A549 (cell line): ENCODE measurements at regions not wholly inside any gene's neighbourhood (a gene's known extent, or its start where the extent isn't known, plus 50 kb on each side); places are given as distances from the start of the nearest gene placed in this dataset.

ENCODE experiments used
- ATAC-seq, 2 experiments: fragments of 200-7000 bp in 1 of 2; fragments of >200 bp in 1 of 2; cut with Nextera tagmentation in 1 of 2; cut with Tn5 transposase in 1 of 2; 3 replicates each; pipeline versions ENCODE4 v1.8.0 to v1.9.1; 2018 to 2020; ENCODE audit warnings: mild to moderate bottlenecking in 1 of 2, moderate library complexity in 1 of 2
- CTCF ChIA-PET: fragments of 300-600 bp; sonication (Branson Sonifier 250); formaldehyde crosslinking; extraction: SDS; loops from one replicate; lab custom pipeline; 2021; ENCODE audit warnings: antibody characterized with exemption, inconsistent platforms; lab: Yijun Ruan, JAX
- POLR2A ChIA-PET: fragments of 350-600 bp; formaldehyde crosslinking; extraction: SDS; loops from one replicate; lab custom pipeline; 2021; ENCODE audit warnings: antibody characterized with exemption, inconsistent platforms; lab: Yijun Ruan, JAX
- DNase-seq, 2 experiments: peaks; one replicate each; pipeline versions ENCODE4 v3.0.0 to v3.0.0-alpha.2; 2011 to 2016; ENCODE audit warnings: low read depth in 1 of 2, low spot score in 1 of 2
- FAIRE-seq: peaks from 2 replicates; lab custom pipeline; 2011; peaks lifted over from hg19 to GRCh38; lab: Jason Lieb, UNC
- H3K27ac ChIP-seq, 2 experiments: fragments of >200 bp; sonication (Bioruptor Twin); formaldehyde crosslinking; 3 replicates each; pipeline ENCODE4 v1.5.1; 2016 to 2017
- H3K4me1 ChIP-seq: fragments of >200 bp; sonication (Bioruptor Twin); formaldehyde crosslinking; 3 replicates; pipeline ENCODE4 v1.6.1; 2016
- H3K4me2 ChIP-seq: fragments of >200 bp; sonication (Bioruptor Twin); formaldehyde crosslinking; 3 replicates; pipeline ENCODE4 v1.6.1; 2016
- H3K4me3 ChIP-seq: fragments of >200 bp; sonication (Bioruptor Twin); formaldehyde crosslinking; 3 replicates; pipeline ENCODE4 v1.5.1; 2016
- H3K9me3 ChIP-seq: fragments of >200 bp; sonication (Bioruptor Twin); formaldehyde crosslinking; 3 replicates; pipeline ENCODE4 v1.6.1; 2016
- BHLHE40 ChIP-seq: IDR thresholded peaks from 2 replicates; pipeline ENCODE4 v1.6.1; 2012; ENCODE audit warnings: low read depth, low read length, inconsistent platforms
- CBX8 ChIP-seq: fragments of 200-600 bp; sonication (generic); IDR thresholded peaks from 2 replicates; pipeline ENCODE4 v1.6.1; 2016
- CEBPB ChIP-seq, 2 experiments: fragments of >200 bp in 1 of 2; sonication (Bioruptor Twin) in 1 of 2; formaldehyde crosslinking in 1 of 2; IDR thresholded peaks; 2 replicates each; pipeline ENCODE4 v1.6.1; 2012 to 2016
- E2F6 ChIP-seq: IDR thresholded peaks from 2 replicates; pipeline ENCODE4 v1.6.1; 2012; ENCODE audit warnings: low read depth, borderline replicate concordance
- EHF ChIP-seq: fragments of 250-450 bp; sonication (Bioruptor Pico); IDR thresholded peaks from 2 replicates; pipeline ENCODE4 v1.5.0; 2020; ENCODE audit warnings: mild to moderate bottlenecking
- EHMT2 ChIP-seq: fragments of 200-600 bp; sonication (generic); IDR thresholded peaks from 2 replicates; pipeline ENCODE4 v1.6.1; 2016; ENCODE audit warnings: antibody characterized with exemption, low read depth, mild to moderate bottlenecking, moderate library complexity
- ESRRA ChIP-seq: fragments of 150-350 bp; IDR thresholded peaks from 2 replicates; pipeline ENCODE4 v1.6.1; 2014; ENCODE audit warnings: mild to moderate bottlenecking, low read length, borderline replicate concordance
- FOSB ChIP-seq: fragments of 250-450 bp; sonication (Bioruptor Pico); IDR thresholded peaks from 2 replicates; pipeline ENCODE4 v1.5.0; 2020; ENCODE audit warnings: mild to moderate bottlenecking, moderate library complexity
- GATA3 ChIP-seq: IDR thresholded peaks from 2 replicates; pipeline ENCODE4 v1.6.1; 2012; ENCODE audit warnings: borderline replicate concordance
- HEYL ChIP-seq: fragments of 250-450 bp; sonication (Bioruptor Pico); IDR thresholded peaks from 2 replicates; pipeline ENCODE4 v1.8.0; 2021; ENCODE audit warnings: mild to moderate bottlenecking, moderate library complexity
- HOXA7 ChIP-seq: fragments of 250-450 bp; sonication (Bioruptor Pico); IDR thresholded peaks from 2 replicates; pipeline ENCODE4 v1.5.0; 2020; ENCODE audit warnings: mild to moderate bottlenecking, moderate library complexity
- HOXB5 ChIP-seq: fragments of 250-450 bp; sonication (Bioruptor Pico); IDR thresholded peaks from 2 replicates; pipeline ENCODE4 v1.5.0; 2020; ENCODE audit warnings: mild to moderate bottlenecking, moderate library complexity
- KDM5A ChIP-seq: fragments of 200-600 bp; sonication (generic); IDR thresholded peaks from 2 replicates; pipeline ENCODE4 v1.6.1; 2016; ENCODE audit warnings: antibody characterized with exemption, mild to moderate bottlenecking
- MAFK ChIP-seq: fragments of 450-650 bp; IDR thresholded peaks from 2 replicates; pipeline ENCODE4 v1.6.1; 2014; ENCODE audit not compliant: partially characterized antibody
- MAZ ChIP-seq: fragments of 150-350 bp; IDR thresholded peaks from 2 replicates; pipeline ENCODE4 v1.6.1; 2014; ENCODE audit warnings: antibody characterized with exemption, low read depth, low read length, borderline replicate concordance
- MYC ChIP-seq: IDR thresholded peaks from 2 replicates; pipeline ENCODE4 v1.6.1; 2012; ENCODE audit warnings: mild to moderate bottlenecking, inconsistent platforms, low read length, improper control_type of control experiment, borderline replicate concordance
- NPAS2 ChIP-seq: fragments of 250-450 bp; sonication (Bioruptor Pico); IDR thresholded peaks from 2 replicates; pipeline ENCODE4 v1.8.0; 2022; ENCODE audit warnings: mild to moderate bottlenecking, moderate library complexity, borderline replicate concordance
- NR3C1 ChIP-seq: fragments of >200 bp; sonication (Bioruptor Twin); formaldehyde crosslinking; IDR thresholded peaks from 3 replicates; pipeline ENCODE4 v1.6.1; 2017
- PHF8 ChIP-seq: fragments of 200-600 bp; sonication (generic); IDR thresholded peaks from 2 replicates; pipeline ENCODE4 v1.6.1; 2016; ENCODE audit warnings: low read depth, mild to moderate bottlenecking, antibody characterized with exemption, moderate library complexity, borderline replicate concordance
- RARB ChIP-seq: fragments of 250-450 bp; sonication (Bioruptor Pico); IDR thresholded peaks from 2 replicates; pipeline ENCODE4 v1.8.0; 2021; ENCODE audit warnings: mild to moderate bottlenecking, moderate library complexity
- SMC3 ChIP-seq: fragments of >200 bp; sonication (Bioruptor Twin); formaldehyde crosslinking; IDR thresholded peaks from 3 replicates; pipeline ENCODE4 v1.6.1; 2018; ENCODE audit warnings: inconsistent platforms
- SREBF2 ChIP-seq: fragments of 450-650 bp; IDR thresholded peaks from 2 replicates; pipeline ENCODE4 v1.6.1; 2014; ENCODE audit warnings: mild to moderate bottlenecking, moderate library complexity
- TFCP2L1 ChIP-seq: fragments of 250-450 bp; sonication (Bioruptor Pico); IDR thresholded peaks from 2 replicates; pipeline ENCODE4 v1.5.0; 2021; ENCODE audit warnings: mild to moderate bottlenecking
- TP53 ChIP-seq: fragments of 250-450 bp; sonication (Bioruptor Pico); IDR thresholded peaks from 2 replicates; pipeline ENCODE4 v1.5.0; 2021; ENCODE audit warnings: mild to moderate bottlenecking, moderate library complexity
- ZFP36 ChIP-seq: fragments of 450-650 bp; IDR thresholded peaks from 2 replicates; pipeline ENCODE4 v1.6.1; 2014; ENCODE audit warnings: borderline replicate concordance; ENCODE audit not compliant: partially characterized antibody
- ZNF302 ChIP-seq: fragments of 250-450 bp; sonication (Bioruptor Pico); IDR thresholded peaks from 2 replicates; pipeline ENCODE4 v1.9.0; 2021; ENCODE audit warnings: inconsistent platforms, mild to moderate bottlenecking, moderate library complexity
- ZSCAN20 ChIP-seq: fragments of 250-450 bp; sonication (Bioruptor Pico); IDR thresholded peaks from 2 replicates; pipeline ENCODE4 v1.8.0; 2022; ENCODE audit warnings: mild to moderate bottlenecking, moderate library complexity
- WGBS: methylation state at CpG from one replicate; pipeline ENCODE4 v1.1.6; 2017; ENCODE audit errors: missing lambda C conversion rate; 5-methylcytosine and 5-hydroxymethylcytosine counted together
- TF ChIP-seq, protein P1 (sequence below): fragments of >200 bp; sonication (Bioruptor Twin); formaldehyde crosslinking; IDR thresholded peaks from 2 replicates; pipeline ENCODE4 v1.6.1; 2016
- TF ChIP-seq, protein P2 (sequence below): fragments of 150-350 bp; IDR thresholded peaks from 2 replicates; pipeline ENCODE4 v1.6.1; 2014; ENCODE audit warnings: low read depth, mild to moderate bottlenecking, low read length
- TF ChIP-seq, protein P3 (sequence below): fragments of 250-450 bp; sonication (Bioruptor Pico); IDR thresholded peaks from 2 replicates; pipeline ENCODE4 v1.5.0; 2020; ENCODE audit warnings: low read depth, mild to moderate bottlenecking, moderate library complexity

GRCh38 chr2:65536596-65536995 lies 104.2 kb upstream of the SPRED2 start:
- Histone ChIP-seq H3K4me1 (peaks cover 8% of the 10 kb centered on the region), H3K4me3 (no peak overlapping the region), H3K4me2 (no peak overlapping the region), H3K9me3 (no peaks in the 10 kb centered on the region), H3K27ac (no peak overlapping the region)
- ATAC-seq (no peak), DNase-seq (no peak), FAIRE-seq (no peak)
- TF ChIP-seq CBX8 (no peak), HOXA7 (CRISPR knock-in tag) (no peak), TFCP2L1 (no peak), MAZ (no peak), PHF8 (no peak), E2F6 (no peak), ZFP36 (no peak), EHF (CRISPR knock-in tag) (no peak), HEYL (CRISPR knock-in tag) (no peak), NR3C1 (no peak), GATA3 (no peak), CEBPB (IDR thresholded peaks at IDR 0.05) (no peak), ZNF302 (no peak), TP53 (no peak), KDM5A (no peak), ZSCAN20 (CRISPR knock-in tag) (no peak)
- TF ChIP-seq, protein P1, sequence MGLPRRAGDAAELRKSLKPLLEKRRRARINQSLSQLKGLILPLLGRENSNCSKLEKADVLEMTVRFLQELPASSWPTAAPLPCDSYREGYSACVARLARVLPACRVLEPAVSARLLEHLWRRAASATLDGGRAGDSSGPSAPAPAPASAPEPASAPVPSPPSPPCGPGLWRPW = no peak
- TF ChIP-seq, protein P2, sequence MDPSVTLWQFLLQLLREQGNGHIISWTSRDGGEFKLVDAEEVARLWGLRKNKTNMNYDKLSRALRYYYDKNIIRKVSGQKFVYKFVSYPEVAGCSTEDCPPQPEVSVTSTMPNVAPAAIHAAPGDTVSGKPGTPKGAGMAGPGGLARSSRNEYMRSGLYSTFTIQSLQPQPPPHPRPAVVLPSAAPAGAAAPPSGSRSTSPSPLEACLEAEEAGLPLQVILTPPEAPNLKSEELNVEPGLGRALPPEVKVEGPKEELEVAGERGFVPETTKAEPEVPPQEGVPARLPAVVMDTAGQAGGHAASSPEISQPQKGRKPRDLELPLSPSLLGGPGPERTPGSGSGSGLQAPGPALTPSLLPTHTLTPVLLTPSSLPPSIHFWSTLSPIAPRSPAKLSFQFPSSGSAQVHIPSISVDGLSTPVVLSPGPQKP = no peak
- WGBS = 65% methylated on average over 4 of the region's 4 CpGs
- ChIA-PET POLR2A (no interaction called here), CTCF (interaction anchor here (0.7 to 1.8 kb wide), 5 partner anchors 11 to 25 kb away, joined by 3 to 7 read pairs (median 4); no protein-coding TSS in a partner anchor)

DNA sequence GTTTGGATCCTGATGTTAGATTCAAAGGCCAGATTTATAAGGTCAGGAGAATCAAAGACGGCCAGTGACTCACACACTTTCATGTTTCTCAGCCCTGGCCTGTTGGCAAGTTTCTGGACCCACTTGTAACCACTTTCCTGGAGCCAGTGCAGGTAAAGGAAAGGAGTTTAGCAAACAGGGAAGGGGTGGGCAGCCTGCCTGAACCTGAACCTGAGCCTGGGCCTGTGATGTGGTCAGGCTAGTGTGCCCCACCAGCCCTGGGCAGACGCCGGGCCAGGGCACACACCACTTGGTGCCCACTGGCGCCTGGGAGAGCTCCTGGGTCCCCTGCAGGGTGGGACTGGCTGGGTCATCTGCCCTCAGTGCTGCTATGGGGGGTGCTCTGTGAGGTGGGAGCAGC lies 100.5 kb upstream of the SPRED2 start:
- WGBS = 43% methylated on average over 4 of the region's 4 CpGs
- no peak overlapping the region for H3K4me2 ChIP-seq
- no peak for ATAC-seq
- H3K27ac ChIP-seq = no peak overlapping the region
- peaks cover 8% of the 10 kb centered on the region; the same call in 2 of the 3 replicates for H3K4me1 ChIP-seq
- no peak for FAIRE-seq
- no peak overlapping the region for H3K4me3 ChIP-seq
- no peaks in the 10 kb centered on the region for H3K9me3 ChIP-seq
- DNase-seq = no peak
- ChIA-PET POLR2A (no interaction called here), CTCF (interaction anchor here (1.0 to 1.6 kb wide), 2 partner anchors 10 to 12 kb away, joined by 3 read pairs; no protein-coding TSS in a partner anchor)
- TF ChIP-seq PHF8 (no peak), RARB (CRISPR knock-in tag) (no peak), HEYL (CRISPR knock-in tag) (no peak), MAZ (no peak), KDM5A (no peak), HOXB5 (CRISPR knock-in tag) (no peak), BHLHE40 (no peak), SMC3 (no peak), MYC (no peak), ZNF302 (no peak), MAFK (no peak), ZSCAN20 (CRISPR knock-in tag) (no peak), SREBF2 (no peak), NPAS2 (no peak), EHMT2 (no peak), FOSB (CRISPR knock-in tag) (no peak), ESRRA (no peak)
- TF ChIP-seq, protein P3, sequence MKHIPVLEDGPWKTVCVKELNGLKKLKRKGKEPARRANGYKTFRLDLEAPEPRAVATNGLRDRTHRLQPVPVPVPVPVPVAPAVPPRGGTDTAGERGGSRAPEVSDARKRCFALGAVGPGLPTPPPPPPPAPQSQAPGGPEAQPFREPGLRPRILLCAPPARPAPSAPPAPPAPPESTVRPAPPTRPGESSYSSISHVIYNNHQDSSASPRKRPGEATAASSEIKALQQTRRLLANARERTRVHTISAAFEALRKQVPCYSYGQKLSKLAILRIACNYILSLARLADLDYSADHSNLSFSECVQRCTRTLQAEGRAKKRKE (CRISPR knock-in tag) = no peak
